GM20431 (cell line): ENCODE measurements at regions not wholly inside any gene's neighbourhood (a gene's known extent, or its start where the extent isn't known, plus 50 kb on each side); places are given as distances from the start of the nearest gene placed in this dataset.
"Not testable (repeated sequence)": the region's sequence is repeated elsewhere in the genome, so short reads cannot be mapped to it uniquely, and the experiment has no call there.

Source experiments
- in situ Hi-C: fragments of 300-500 bp; cut with MseI, MboI; formaldehyde crosslinking; loops from one replicate; pipeline ENCODE4 v1.15.0; 2020; ENCODE audit warnings: low sequenced_read_pairs; ENCODE audit not compliant: unreplicated experiment

- in situ Hi-C loops, result no loop called here
Observed at GRCh38 chr6:102936959-102937358, 1543.5 kb downstream of the GRIK2 start.

GRCh38 chr6:102928109-102928508, 1534.6 kb downstream of the GRIK2 start:
- in situ Hi-C loops, result no loop called here

- in situ Hi-C loops, result no loop called here
Observed at GRCh38 chr6:102918161-102918560, 1524.7 kb downstream of the GRIK2 start.

- in situ Hi-C loops, result no loop called here
Observed at GRCh38 chr6:102911571-102911970, 1518.1 kb downstream of the GRIK2 start.

GRCh38 chr6:102910701-102911139, 1517.2 kb downstream of the GRIK2 start:
- in situ Hi-C loops, result not testable (repeated sequence)

GRCh38 chr6:102907181-102907580, 1513.7 kb downstream of the GRIK2 start:
- in situ Hi-C loops, result no loop called here

GRCh38 chr6:102902471-102902870, 1509.0 kb downstream of the GRIK2 start:
- in situ Hi-C loops, result no loop called here

- in situ Hi-C loops, result no loop called here
Observed at GRCh38 chr6:102895683-102896082, 1502.2 kb downstream of the GRIK2 start.

GRCh38 chr6:102885165-102885564, 1491.7 kb downstream of the GRIK2 start:
- in situ Hi-C loops, result no loop called here

- in situ Hi-C loops, result loop anchor here (25.0 kb wide), 1 partner anchor 259 kb away; no protein-coding TSS in a partner anchor
Observed at GRCh38 chr6:102853249-102853955, 1459.9 kb downstream of the GRIK2 start.

- in situ Hi-C loops, result no loop called here
Observed at GRCh38 chr6:102848796-102849195, 1455.3 kb downstream of the GRIK2 start.

- in situ Hi-C loops, result no loop called here
Observed at GRCh38 chr6:102848210-102848609, 1454.7 kb downstream of the GRIK2 start.

- in situ Hi-C loops, result no loop called here
Observed at GRCh38 chr6:102841060-102841459, 1447.6 kb downstream of the GRIK2 start.

GRCh38 chr6:102832021-102832420, 1438.5 kb downstream of the GRIK2 start:
- in situ Hi-C loops, result no loop called here

GRCh38 chr6:102820098-102820497, 1426.6 kb downstream of the GRIK2 start:
- in situ Hi-C loops, result no loop called here

- in situ Hi-C loops, result no loop called here
Observed at GRCh38 chr6:102815207-102815606, 1421.7 kb downstream of the GRIK2 start.

- in situ Hi-C loops, result no loop called here
Observed at GRCh38 chr6:102813489-102814275, 1420.2 kb downstream of the GRIK2 start.

- in situ Hi-C loops, result no loop called here
Observed at GRCh38 chr6:102812242-102812641, 1418.7 kb downstream of the GRIK2 start.

- in situ Hi-C loops, result not testable (repeated sequence)
Observed at GRCh38 chr6:102808944-102809505, 1415.5 kb downstream of the GRIK2 start.

GRCh38 chr6:102799051-102799450, 1405.5 kb downstream of the GRIK2 start:
- in situ Hi-C loops, result no loop called here

GRCh38 chr6:102798636-102799035, 1405.1 kb downstream of the GRIK2 start:
- in situ Hi-C loops, result no loop called here
